ENCODE measurements at regions not wholly inside any gene's neighbourhood (a gene's known extent, or its start where the extent isn't known, plus 50 kb on each side); places are given as distances from the start of the nearest gene placed in this dataset.

- H3K4me1 ChIP-seq = no peaks in the 10 kb centered on the region
- H3K4me3 ChIP-seq = no peak overlapping the region
- H3K36me3 ChIP-seq = no peaks in the 10 kb centered on the region
- TF ChIP-seq POLR2A (IDR thresholded peaks at IDR 0.05) (no peak), CTCF (IDR thresholded peaks at IDR 0.05) (no peak)
- intact Hi-C loops (cut with DNase I; ENCODE audit: low total_unique reads) = no loop called here
- no peaks in the 10 kb centered on the region for H3K27me3 ChIP-seq
- H3K9me3 ChIP-seq = no peaks in the 10 kb centered on the region
- no peak overlapping the region for H3K27ac ChIP-seq
- no peak for DNase-seq
These were observed 112.2 kb downstream of the BCOR start for GRCh38 chrX:39985551-39985950.

- Histone ChIP-seq H3K36me3 (no peaks in the 10 kb centered on the region), H3K27ac (no peak overlapping the region), H3K4me3 (no peak overlapping the region), H3K4me1 (no peaks in the 10 kb centered on the region), H3K27me3 (no peaks in the 10 kb centered on the region), H3K9me3 (no peaks in the 10 kb centered on the region)
- no peak for DNase-seq
- intact Hi-C loops (cut with DNase I; ENCODE audit: low total_unique reads) = no loop called here
- TF ChIP-seq CTCF (IDR thresholded peaks at IDR 0.05) (no peak), POLR2A (IDR thresholded peaks at IDR 0.05) (no peak)
These were observed 109.3 kb downstream of the BCOR start for GRCh38 chrX:39988496-39988895.

GRCh38 chrX:39990388-39990787 lies 107.4 kb downstream of the BCOR start:
- no peaks in the 10 kb centered on the region for H3K9me3 ChIP-seq
- H3K27me3 ChIP-seq = no peaks in the 10 kb centered on the region
- intact Hi-C loops (cut with DNase I; ENCODE audit: low total_unique reads) = no loop called here
- no peak overlapping the region for H3K27ac ChIP-seq
- no peaks in the 10 kb centered on the region for H3K36me3 ChIP-seq
- no peak overlapping the region for H3K4me3 ChIP-seq
- no peaks in the 10 kb centered on the region for H3K4me1 ChIP-seq
- TF ChIP-seq CTCF (IDR thresholded peaks at IDR 0.05) (no peak), POLR2A (IDR thresholded peaks at IDR 0.05) (no peak)
- DNase-seq = no peak

- Histone ChIP-seq H3K4me1 (no peaks in the 10 kb centered on the region), H3K27ac (no peak overlapping the region), H3K27me3 (no peaks in the 10 kb centered on the region), H3K4me3 (no peak overlapping the region), H3K9me3 (no peaks in the 10 kb centered on the region), H3K36me3 (no peaks in the 10 kb centered on the region)
- intact Hi-C loops (cut with DNase I; ENCODE audit: low total_unique reads) = no loop called here
- no peak for TF ChIP-seq POLR2A (IDR thresholded peaks at IDR 0.05)
- TF ChIP-seq CTCF (IDR thresholded peaks at IDR 0.05) = no peak
- no peak for DNase-seq
These were observed 105.5 kb downstream of the BCOR start for GRCh38 chrX:39992300-39992699.

GRCh38 chrX:39995457-39995856 lies 102.3 kb downstream of the BCOR start:
- Histone ChIP-seq H3K36me3 (no peaks in the 10 kb centered on the region), H3K27ac (no peak overlapping the region), H3K4me3 (no peak overlapping the region), H3K27me3 (no peaks in the 10 kb centered on the region), H3K9me3 (no peaks in the 10 kb centered on the region), H3K4me1 (no peaks in the 10 kb centered on the region)
- DNase-seq = no peak
- intact Hi-C loops (cut with DNase I; ENCODE audit: low total_unique reads) = no loop called here
- TF ChIP-seq POLR2A (IDR thresholded peaks at IDR 0.05) (no peak), CTCF (IDR thresholded peaks at IDR 0.05) (no peak)

Measured in uterus (tissue), 3 donors.